ENCODE measurements at regions not wholly inside any gene's neighbourhood (a gene's known extent, or its start where the extent isn't known, plus 50 kb on each side); places are given as distances from the start of the nearest gene placed in this dataset.

DNA sequence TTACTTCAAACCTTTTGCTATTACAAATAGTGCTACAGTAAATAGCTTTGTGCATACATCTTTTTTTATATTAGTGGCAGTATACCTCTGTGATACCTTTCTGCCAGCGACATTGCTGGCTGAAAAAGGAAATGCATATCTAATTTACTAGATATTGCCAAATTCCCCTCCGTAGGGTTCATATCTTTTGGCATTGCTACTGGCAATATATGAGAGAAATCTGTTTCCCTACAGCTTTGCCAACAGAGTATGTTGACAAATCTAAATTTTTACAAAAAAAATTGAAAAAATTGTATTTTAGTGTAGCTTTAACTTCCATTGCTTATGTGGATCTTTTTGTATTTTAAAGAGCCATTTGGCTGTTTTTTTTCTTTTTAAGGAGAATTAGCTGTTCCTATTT lies 426.7 kb downstream of the TRIB2 start:
- no peak overlapping the region for H2AFZ ChIP-seq (ENCODE audit: low read depth, low read length)
- H4K20me1 ChIP-seq (ENCODE audit: insufficient read depth, low read length), result no peaks in the 10 kb centered on the region
- no peaks in the 10 kb centered on the region for H3K79me2 ChIP-seq (ENCODE audit: low read length)
- no peak overlapping the region for H3K4me2 ChIP-seq (ENCODE audit: low read length)
- TF ChIP-seq, protein P1, sequence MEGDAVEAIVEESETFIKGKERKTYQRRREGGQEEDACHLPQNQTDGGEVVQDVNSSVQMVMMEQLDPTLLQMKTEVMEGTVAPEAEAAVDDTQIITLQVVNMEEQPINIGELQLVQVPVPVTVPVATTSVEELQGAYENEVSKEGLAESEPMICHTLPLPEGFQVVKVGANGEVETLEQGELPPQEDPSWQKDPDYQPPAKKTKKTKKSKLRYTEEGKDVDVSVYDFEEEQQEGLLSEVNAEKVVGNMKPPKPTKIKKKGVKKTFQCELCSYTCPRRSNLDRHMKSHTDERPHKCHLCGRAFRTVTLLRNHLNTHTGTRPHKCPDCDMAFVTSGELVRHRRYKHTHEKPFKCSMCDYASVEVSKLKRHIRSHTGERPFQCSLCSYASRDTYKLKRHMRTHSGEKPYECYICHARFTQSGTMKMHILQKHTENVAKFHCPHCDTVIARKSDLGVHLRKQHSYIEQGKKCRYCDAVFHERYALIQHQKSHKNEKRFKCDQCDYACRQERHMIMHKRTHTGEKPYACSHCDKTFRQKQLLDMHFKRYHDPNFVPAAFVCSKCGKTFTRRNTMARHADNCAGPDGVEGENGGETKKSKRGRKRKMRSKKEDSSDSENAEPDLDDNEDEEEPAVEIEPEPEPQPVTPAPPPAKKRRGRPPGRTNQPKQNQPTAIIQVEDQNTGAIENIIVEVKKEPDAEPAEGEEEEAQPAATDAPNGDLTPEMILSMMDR (IDR thresholded peaks at IDR 0.05; ENCODE audit: low read depth, low read length), result no peak
- no peak for TF ChIP-seq EZH2phosphoT487 (IDR thresholded peaks at IDR 0.05; ENCODE audit: low read depth)
- no peak overlapping the region for H3K4me3 ChIP-seq (ENCODE audit: low read length)
- no peak overlapping the region for H3K9ac ChIP-seq (ENCODE audit: low read length)
- H3K36me3 ChIP-seq (replicated peaks; ENCODE audit: low read depth, low read length), result no peaks in the 10 kb centered on the region
- H3K9me3 ChIP-seq (ENCODE audit: insufficient read depth, low read length), result no peaks in the 10 kb centered on the region
- no peaks in the 10 kb centered on the region for H3K27me3 ChIP-seq (ENCODE audit: low read depth, low read length)
- H3K4me1 ChIP-seq (ENCODE audit: low read length), result no peaks in the 10 kb centered on the region
- no peak overlapping the region for H3K27ac ChIP-seq (ENCODE audit: low read length)

DNA sequence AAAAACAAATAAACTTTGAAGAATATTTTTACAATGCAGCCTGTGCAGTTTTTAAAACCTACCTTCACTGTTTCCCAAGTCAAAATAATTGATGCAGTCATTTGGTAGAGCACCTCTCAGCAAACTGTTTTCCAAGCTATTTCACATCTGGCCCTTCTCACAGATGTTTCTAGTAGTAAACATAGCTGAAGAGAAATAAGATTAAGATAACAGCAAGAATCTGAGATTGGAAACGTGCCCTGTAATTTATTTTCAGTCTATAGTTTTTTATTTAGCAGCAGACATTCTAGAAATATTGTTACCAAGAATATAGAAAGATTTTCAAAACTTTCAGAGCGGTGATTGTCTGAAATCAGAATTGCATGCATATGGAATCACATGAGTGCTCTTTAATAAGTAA lies 440.2 kb downstream of the TRIB2 start:
- no peak overlapping the region for H3K27ac ChIP-seq (ENCODE audit: low read length)
- no peaks in the 10 kb centered on the region for H3K9me3 ChIP-seq (ENCODE audit: insufficient read depth, low read length)
- H3K4me2 ChIP-seq (ENCODE audit: low read length), result no peak overlapping the region
- H3K79me2 ChIP-seq (ENCODE audit: low read length), result no peaks in the 10 kb centered on the region
- no peak overlapping the region for H2AFZ ChIP-seq (ENCODE audit: low read depth, low read length)
- H3K36me3 ChIP-seq (replicated peaks; ENCODE audit: low read depth, low read length), result no peaks in the 10 kb centered on the region
- H3K27me3 ChIP-seq (ENCODE audit: low read depth, low read length), result no peaks in the 10 kb centered on the region
- H3K4me3 ChIP-seq (ENCODE audit: low read length), result no peak overlapping the region
- TF ChIP-seq, protein P1 (IDR thresholded peaks at IDR 0.05; ENCODE audit: low read depth, low read length), result no peak
- TF ChIP-seq EZH2phosphoT487 (IDR thresholded peaks at IDR 0.05; ENCODE audit: low read depth), result no peak
- no peaks in the 10 kb centered on the region for H3K4me1 ChIP-seq (ENCODE audit: low read length)
- no peak overlapping the region for H3K9ac ChIP-seq (ENCODE audit: low read length)
- no peaks in the 10 kb centered on the region for H4K20me1 ChIP-seq (ENCODE audit: insufficient read depth, low read length)

DNA sequence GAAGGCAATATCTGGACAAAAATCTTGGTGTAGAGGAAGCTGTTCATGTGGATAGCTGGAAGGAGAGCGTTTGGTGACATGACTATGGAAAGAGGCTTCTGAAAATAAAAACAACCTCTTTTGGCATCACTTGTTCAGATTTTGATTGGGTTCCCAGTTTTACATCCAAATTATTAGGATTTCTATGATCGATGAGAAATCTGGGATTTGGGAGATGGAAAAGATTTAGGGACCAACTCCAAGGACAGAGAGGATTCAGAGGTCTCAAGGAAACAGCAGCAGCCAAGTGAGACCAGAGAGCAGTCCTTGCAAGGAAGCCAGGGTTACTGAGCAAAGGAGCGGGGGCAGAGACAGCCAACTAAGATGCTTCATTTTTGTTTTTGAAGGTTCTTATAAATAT lies 441.7 kb downstream of the TRIB2 start:
- no peaks in the 10 kb centered on the region for H3K27me3 ChIP-seq (ENCODE audit: low read depth, low read length)
- H4K20me1 ChIP-seq (ENCODE audit: insufficient read depth, low read length), result no peaks in the 10 kb centered on the region
- H3K79me2 ChIP-seq (ENCODE audit: low read length), result no peaks in the 10 kb centered on the region
- H3K9ac ChIP-seq (ENCODE audit: low read length), result no peak overlapping the region
- no peaks in the 10 kb centered on the region for H3K36me3 ChIP-seq (replicated peaks; ENCODE audit: low read depth, low read length)
- H3K4me1 ChIP-seq (ENCODE audit: low read length), result no peaks in the 10 kb centered on the region
- no peak overlapping the region for H2AFZ ChIP-seq (ENCODE audit: low read depth, low read length)
- no peak overlapping the region for H3K27ac ChIP-seq (ENCODE audit: low read length)
- TF ChIP-seq, protein P1 (IDR thresholded peaks at IDR 0.05; ENCODE audit: low read depth, low read length), result no peak
- TF ChIP-seq EZH2phosphoT487 (IDR thresholded peaks at IDR 0.05; ENCODE audit: low read depth), result no peak
- H3K4me2 ChIP-seq (ENCODE audit: low read length), result no peak overlapping the region
- no peak overlapping the region for H3K4me3 ChIP-seq (ENCODE audit: low read length)
- no peaks in the 10 kb centered on the region for H3K9me3 ChIP-seq (ENCODE audit: insufficient read depth, low read length)

DNA sequence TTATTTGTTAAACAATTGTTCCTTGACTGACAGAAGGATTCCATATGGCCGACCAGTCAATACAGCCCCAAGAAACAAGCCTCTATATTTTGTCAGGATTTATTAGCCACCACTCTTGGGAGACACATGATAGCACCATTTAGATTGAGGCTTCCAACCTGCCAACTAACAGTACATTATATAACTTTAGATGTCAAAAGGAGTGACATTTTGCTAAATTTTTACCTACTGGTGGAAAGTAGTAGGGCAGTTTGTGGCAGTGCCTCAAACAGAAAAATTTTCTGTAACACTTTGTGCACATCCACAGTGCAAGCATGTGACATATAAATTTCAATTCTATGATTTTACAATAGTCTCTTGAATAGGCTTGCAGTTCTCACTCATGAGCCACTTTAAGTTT lies 464.0 kb downstream of the TRIB2 start:
- H4K20me1 ChIP-seq (ENCODE audit: insufficient read depth, low read length), result no peaks in the 10 kb centered on the region
- no peaks in the 10 kb centered on the region for H3K9me3 ChIP-seq (ENCODE audit: insufficient read depth, low read length)
- no peaks in the 10 kb centered on the region for H3K79me2 ChIP-seq (ENCODE audit: low read length)
- H3K27ac ChIP-seq (ENCODE audit: low read length), result no peak overlapping the region
- H2AFZ ChIP-seq (ENCODE audit: low read depth, low read length), result no peak overlapping the region
- TF ChIP-seq, protein P1 (IDR thresholded peaks at IDR 0.05; ENCODE audit: low read depth, low read length), result no peak
- no peak for TF ChIP-seq EZH2phosphoT487 (IDR thresholded peaks at IDR 0.05; ENCODE audit: low read depth)
- no peaks in the 10 kb centered on the region for H3K27me3 ChIP-seq (ENCODE audit: low read depth, low read length)
- no peak overlapping the region for H3K4me2 ChIP-seq (ENCODE audit: low read length)
- no peaks in the 10 kb centered on the region for H3K36me3 ChIP-seq (replicated peaks; ENCODE audit: low read depth, low read length)
- H3K4me1 ChIP-seq (ENCODE audit: low read length), result no peaks in the 10 kb centered on the region
- H3K9ac ChIP-seq (ENCODE audit: low read length), result no peak overlapping the region
- H3K4me3 ChIP-seq (ENCODE audit: low read length), result no peak overlapping the region

All from OCI-LY3 (cell line).